K562 (cell line): ENCODE measurements at regions not wholly inside any gene's neighbourhood (a gene's known extent, or its start where the extent isn't known, plus 50 kb on each side); places are given as distances from the start of the nearest gene placed in this dataset.

ENCODE experiments used
- BCOR ChIP-seq: fragments of 450-650 bp; IDR thresholded peaks from 2 replicates; pipeline ENCODE4 v1.6.1; 2016
- CBX1 ChIP-seq: sonication (generic); IDR thresholded peaks from 2 replicates; pipeline ENCODE4 v1.6.1; 2016; ENCODE audit warnings: antibody characterized with exemption, low read depth, mild to moderate bottlenecking
- CBX3 ChIP-seq, 2 experiments: IDR thresholded peaks; 1 replicate in 1 of 2; 2 replicates in 1 of 2; pipeline ENCODE4 v1.6.1; 2012; ENCODE audit warnings: inconsistent platforms in 2 of 2, low read length in 2 of 2, borderline replicate concordance in 1 of 2, control low read depth in 1 of 2
- CHD1 ChIP-seq: fragments of 200-600 bp; sonication (generic); IDR thresholded peaks from one replicate; pipeline ENCODE4 v1.6.1; 2012; ENCODE audit warnings: mild to moderate bottlenecking, moderate library complexity, low read length, inconsistent platforms
- E2F1 ChIP-seq: sonication (generic); formaldehyde crosslinking; IDR thresholded peaks from 2 replicates; pipeline ENCODE4 v1.8.1; 2023; ENCODE audit warnings: mild to moderate bottlenecking, missing genetic modification reagents, moderate library complexity
- ETV5 ChIP-seq: sonication (generic); formaldehyde crosslinking; IDR thresholded peaks from 2 replicates; pipeline ENCODE4 v1.4.0; 2020; ENCODE audit warnings: low read depth, mild to moderate bottlenecking, missing genetic modification reagents
- FOXM1 ChIP-seq, 2 experiments: fragments of 450-650 bp in 1 of 2; sonication (generic) in 1 of 2; formaldehyde crosslinking in 1 of 2; IDR thresholded peaks; 2 replicates each; pipeline versions ENCODE4 v1.6.1 to v1.9.0; 2017 to 2022; ENCODE audit warnings: low read depth in 2 of 2, mild to moderate bottlenecking in 2 of 2, missing genetic modification reagents in 1 of 2, moderate library complexity in 1 of 2
- ID3 ChIP-seq, 2 experiments: fragments of 250-450 bp in 1 of 2; fragments of 450-650 bp in 1 of 2; sonication (Bioruptor Pico) in 1 of 2; IDR thresholded peaks; 2 replicates each; pipeline versions ENCODE4 v1.6.1 to v1.8.0; 2016 to 2021; ENCODE audit warnings: mild to moderate bottlenecking in 2 of 2, moderate library complexity in 2 of 2, missing compliant biosample characterization in 1 of 2, missing genetic modification characterization in 1 of 2
- IRF9 ChIP-seq: fragments of 450-650 bp; IDR thresholded peaks from 2 replicates; pipeline ENCODE4 v1.6.1; 2016; ENCODE audit warnings: missing biosample characterization, missing genetic modification characterization
- MCM2 ChIP-seq: fragments of 450-650 bp; IDR thresholded peaks from 2 replicates; pipeline ENCODE4 v1.6.1; 2017; ENCODE audit warnings: low read depth, mild to moderate bottlenecking
- NR4A1 ChIP-seq, 2 experiments: fragments of 250-450 bp in 1 of 2; fragments of 450-650 bp in 1 of 2; sonication (Bioruptor Pico) in 1 of 2; IDR thresholded peaks; 2 replicates each; pipeline versions ENCODE4 v1.4.0 to v1.6.1; 2016 to 2020; ENCODE audit warnings: mild to moderate bottlenecking in 2 of 2, missing compliant biosample characterization in 1 of 2, missing genetic modification characterization in 1 of 2, moderate library complexity in 1 of 2
- SAFB ChIP-seq: fragments of 200-400 bp; formaldehyde crosslinking; IDR thresholded peaks from 2 replicates; pipeline ENCODE4 v1.6.1; 2017; ENCODE audit warnings: low read depth, low read length, borderline replicate concordance
- SNIP1 ChIP-seq: fragments of 450-650 bp; IDR thresholded peaks from 2 replicates; pipeline ENCODE4 v1.7.1; 2017; ENCODE audit warnings: low read depth, mild to moderate bottlenecking
- TFE3 ChIP-seq: fragments of 450-650 bp; formaldehyde crosslinking; IDR thresholded peaks from 2 replicates; pipeline ENCODE4 v1.4.0; 2020; ENCODE audit warnings: mild to moderate bottlenecking, mixed read lengths
- ZBTB43 ChIP-seq: sonication (generic); formaldehyde crosslinking; IDR thresholded peaks from 2 replicates; pipeline ENCODE4 v1.8.0; 2023; ENCODE audit warnings: mild to moderate bottlenecking, missing genetic modification reagents
- ZBTB49 ChIP-seq: sonication (generic); formaldehyde crosslinking; IDR thresholded peaks from 2 replicates; pipeline ENCODE4 v1.8.0; 2022; ENCODE audit warnings: missing genetic modification reagents, mild to moderate bottlenecking, borderline replicate concordance
- ZC3H8 ChIP-seq: fragments of 450-650 bp; IDR thresholded peaks from 2 replicates; pipeline ENCODE4 v1.6.1; 2017

GRCh38 chr9:97237951-97238889, 69.2 kb upstream of the CCDC180 start (continued):
- TF ChIP-seq CBX1 (peak; percentile 75; the same call in 1 of the 2 replicates), E2F1 (peak; percentile 61; the same call in 1 of the 2 replicates), SAFB (0 out of 2 replicates have a peak, but pooled peaks have one; percentile 42), ZC3H8 (no peak), ZBTB49 (no peak), NR4A1 (CRISPR knock-in tag; IDR thresholded peaks at IDR 0.05) (no peak), NR4A1 (tag; IDR thresholded peaks at IDR 0.05) (no peak), MCM2 (no peak), CHD1 (no peak), SNIP1 (peak; percentile 61; the same call in 1 of the 2 replicates), CBX3 (IDR thresholded peaks at IDR 0.05; ENCODE audit: borderline replicate concordance in 1 of 2, low read length in 2 of 2) (0 out of 3 replicates have a peak, but pooled peaks of 1 of the 2 experiments have one; percentile 58), ID3 (CRISPR knock-in tag; IDR thresholded peaks at IDR 0.05) (no peak), ID3 (tag; IDR thresholded peaks at IDR 0.05) (0 out of 2 replicates have a peak, but pooled peaks have one; percentile 39), FOXM1 (IDR thresholded peaks at IDR 0.05; ENCODE audit: low read depth) (no peak), FOXM1 (CRISPR knock-in tag; IDR thresholded peaks at IDR 0.05; ENCODE audit: low read depth) (no peak), TFE3 (CRISPR knock-in tag) (no peak), ZBTB43 (CRISPR knock-in tag) (no peak), BCOR (peak; percentile 42; the same call in 1 of the 2 replicates), ETV5 (CRISPR knock-in tag) (0 out of 2 replicates have a peak, but pooled peaks have one; percentile 64), IRF9 (tag) (no peak)
